CD4-positive, alpha-beta memory T cell (primary cell): ENCODE measurements at regions not wholly inside any gene's neighbourhood (a gene's known extent, or its start where the extent isn't known, plus 50 kb on each side); places are given as distances from the start of the nearest gene placed in this dataset.

Experiments
- CTCF ChIA-PET: fragments of 350-600 bp; sonication (Branson Sonifier 250); formaldehyde crosslinking; loops from one replicate; lab custom pipeline; 2021; ENCODE audit warnings: inconsistent platforms; ENCODE audit not compliant: partially characterized antibody; lab: Charles Lee
- POLR2A ChIA-PET: fragments of 350-600 bp; sonication (Branson Sonifier 250); formaldehyde crosslinking; loops from one replicate; lab custom pipeline; 2021; ENCODE audit not compliant: partially characterized antibody; lab: Charles Lee
- DNase-seq, 5 donors: peaks; one replicate each; pipeline versions ENCODE4 v3.0.0 to v3.0.0-alpha.2; 2020 to 2022; ENCODE audit warnings: mixed read lengths in 1 of 5
- H3K27ac ChIP-seq: one replicate; pipeline ENCODE4 v1.7.0; 2013; ENCODE audit warnings: low read depth, low read length
- H3K27me3 ChIP-seq: 2 replicates; pipeline ENCODE4 v1.7.0; 2013; ENCODE audit warnings: mild to moderate bottlenecking, low read length, moderate library complexity; ENCODE audit not compliant: insufficient read depth
- H3K36me3 ChIP-seq: 2 replicates; pipeline ENCODE4 v1.7.0; 2013; ENCODE audit warnings: mild to moderate bottlenecking, low read length, moderate library complexity; ENCODE audit not compliant: insufficient read depth
- H3K4me1 ChIP-seq: 2 replicates; pipeline ENCODE4 v1.7.0; 2013; ENCODE audit warnings: mild to moderate bottlenecking, low read length, moderate library complexity; ENCODE audit not compliant: insufficient read depth
- H3K4me3 ChIP-seq, 2 donors: one replicate each; pipeline ENCODE4 v1.7.0; 2013; ENCODE audit warnings: low read length in 2 of 2, mild to moderate bottlenecking in 1 of 2
- H3K9me3 ChIP-seq, 2 donors: one replicate each; pipeline ENCODE4 v1.7.0; 2013; ENCODE audit warnings: low read length in 2 of 2, control low read depth in 1 of 2; ENCODE audit not compliant: control insufficient read depth in 1 of 2
- H3K27ac Mint-ChIP-seq, 7 donors: one replicate each; pipeline ENCODE4 v1.8.0; 2020 to 2021; ENCODE audit warnings: mixed read lengths in 7 of 7, mild to moderate bottlenecking in 6 of 7, inconsistent platforms in 3 of 7, moderate library complexity in 3 of 7
- H3K27me3 Mint-ChIP-seq, 2 donors: one replicate each; pipeline ENCODE4 v1.8.0; 2020 to 2021; ENCODE audit warnings: mixed read lengths in 2 of 2
- H3K36me3 Mint-ChIP-seq, 2 donors: one replicate each; pipeline ENCODE4 v1.8.0; 2020 to 2021; ENCODE audit warnings: mixed read lengths in 2 of 2, inconsistent platforms in 1 of 2, mild to moderate bottlenecking in 1 of 2
- H3K4me1 Mint-ChIP-seq, 4 donors: one replicate each; pipeline ENCODE4 v1.8.0; 2020 to 2021; ENCODE audit warnings: mixed read lengths in 4 of 4, mild to moderate bottlenecking in 1 of 4
- H3K4me3 Mint-ChIP-seq, 8 donors: one replicate each; pipeline ENCODE4 v1.8.0; 2020 to 2021; ENCODE audit warnings: mixed read lengths in 8 of 8, mild to moderate bottlenecking in 7 of 8, moderate library complexity in 6 of 8, inconsistent platforms in 3 of 8
- H3K9me3 Mint-ChIP-seq, 8 donors: one replicate each; pipeline ENCODE4 v1.8.0; 2020 to 2021; ENCODE audit warnings: mixed read lengths in 8 of 8, mild to moderate bottlenecking in 5 of 8, inconsistent platforms in 3 of 8, moderate library complexity in 1 of 8
- intact Hi-C: fragments of 100-400 bp; cut with micrococcal nuclease; formaldehyde crosslinking; loops from one replicate; pipeline ENCODE4 v1.15.1; 2023

- H3K36me3 ChIP-seq = no peaks in the 10 kb centered on the region
- Mint-ChIP-seq H3K36me3 (no peaks in the 10 kb centered on the region), H3K4me1 (peaks cover 0 to 11% (median 0%) of the 10 kb centered on the region in 4 donors), H3K4me3 (peak overlapping the region in 1 of 8 donors; percentile 73), H3K27ac (peak overlapping the region in 1 of 7 donors; percentile 44), H3K27me3 (no peaks in the 10 kb centered on the region), H3K9me3 (peaks cover 0 to 14% (median 5%) of the 10 kb centered on the region in 8 donors)
- no peaks in the 10 kb centered on the region for H3K4me1 ChIP-seq
- CTCF ChIA-PET = no interaction called here
- no peaks in the 10 kb centered on the region for H3K27me3 ChIP-seq
- DNase-seq = no peak
- H3K9me3 ChIP-seq = no peaks in the 10 kb centered on the region
- H3K4me3 ChIP-seq = no peak overlapping the region
- POLR2A ChIA-PET = no interaction called here
- intact Hi-C loops = no loop called here
- no peak overlapping the region for H3K27ac ChIP-seq
Measured at GRCh38 chr13:88623150-88623549, 952.0 kb downstream of the SLITRK5 start.

GRCh38 chr13:88627071-88627470 lies 955.9 kb downstream of the SLITRK5 start:
- Histone ChIP-seq H3K27ac (no peak overlapping the region), H3K36me3 (no peaks in the 10 kb centered on the region), H3K4me3 (no peak overlapping the region), H3K27me3 (no peaks in the 10 kb centered on the region), H3K4me1 (no peaks in the 10 kb centered on the region), H3K9me3 (no peaks in the 10 kb centered on the region)
- H3K27me3 Mint-ChIP-seq = no peaks in the 10 kb centered on the region
- intact Hi-C loops = no loop called here
- peaks cover 0 to 10% (median 0%) of the 10 kb centered on the region in 4 donors for H3K4me1 Mint-ChIP-seq
- POLR2A ChIA-PET = no interaction called here
- peaks cover 0 to 14% (median 4%) of the 10 kb centered on the region in 8 donors for H3K9me3 Mint-ChIP-seq
- DNase-seq = no peak
- CTCF ChIA-PET = no interaction called here
- H3K36me3 Mint-ChIP-seq = no peaks in the 10 kb centered on the region
- no peak overlapping the region for H3K27ac Mint-ChIP-seq
- H3K4me3 Mint-ChIP-seq = no peak overlapping the region

GRCh38 chr13:88628882-88629281 lies 957.7 kb downstream of the SLITRK5 start:
- no peaks in the 10 kb centered on the region for H3K27me3 ChIP-seq
- Mint-ChIP-seq H3K27ac (no peak overlapping the region), H3K27me3 (no peaks in the 10 kb centered on the region), H3K4me1 (no peaks in the 10 kb centered on the region), H3K4me3 (no peak overlapping the region), H3K9me3 (peaks cover 0 to 16% (median 6%) of the 10 kb centered on the region in 8 donors), H3K36me3 (no peaks in the 10 kb centered on the region)
- CTCF ChIA-PET = no interaction called here
- H3K27ac ChIP-seq = no peak overlapping the region
- H3K4me3 ChIP-seq = no peak overlapping the region
- H3K36me3 ChIP-seq = no peaks in the 10 kb centered on the region
- H3K4me1 ChIP-seq = no peaks in the 10 kb centered on the region
- H3K9me3 ChIP-seq = no peaks in the 10 kb centered on the region
- intact Hi-C loops = no loop called here
- POLR2A ChIA-PET = no interaction called here
- no peak for DNase-seq

- H3K36me3 ChIP-seq = no peaks in the 10 kb centered on the region
- H3K4me3 ChIP-seq = no peak overlapping the region
- ChIA-PET POLR2A (no interaction called here), CTCF (no interaction called here)
- no peaks in the 10 kb centered on the region for H3K4me1 ChIP-seq
- no peaks in the 10 kb centered on the region for H3K36me3 Mint-ChIP-seq
- H3K4me1 Mint-ChIP-seq = no peaks in the 10 kb centered on the region
- no peaks in the 10 kb centered on the region for H3K9me3 ChIP-seq
- no peak for DNase-seq
- peaks cover 0 to 16% (median 5%) of the 10 kb centered on the region in 8 donors for H3K9me3 Mint-ChIP-seq
- H3K27me3 Mint-ChIP-seq = no peaks in the 10 kb centered on the region
- no peak overlapping the region for H3K27ac Mint-ChIP-seq
- no peak overlapping the region for H3K27ac ChIP-seq
- intact Hi-C loops = no loop called here
- no peak overlapping the region for H3K4me3 Mint-ChIP-seq
- H3K27me3 ChIP-seq = no peaks in the 10 kb centered on the region
Measured at GRCh38 chr13:88637935-88638334, 966.8 kb downstream of the SLITRK5 start.

- Histone ChIP-seq H3K27me3 (no peaks in the 10 kb centered on the region), H3K9me3 (peaks cover 0 to 4% of the 10 kb centered on the region in 2 donors), H3K4me3 (no peak overlapping the region), H3K4me1 (no peaks in the 10 kb centered on the region), H3K36me3 (no peaks in the 10 kb centered on the region), H3K27ac (no peak overlapping the region)
- Mint-ChIP-seq H3K9me3 (peaks cover 0 to 34% (median 18%) of the 10 kb centered on the region in 8 donors), H3K36me3 (no peaks in the 10 kb centered on the region), H3K27ac (no peak overlapping the region), H3K4me3 (no peak overlapping the region), H3K4me1 (no peaks in the 10 kb centered on the region), H3K27me3 (no peaks in the 10 kb centered on the region)
- intact Hi-C loops = no loop called here
- ChIA-PET CTCF (no interaction called here), POLR2A (no interaction called here)
- no peak for DNase-seq
Measured at GRCh38 chr13:88643233-88643632, 972.1 kb downstream of the SLITRK5 start.

GRCh38 chr13:88648598-88649373 lies 977.6 kb downstream of the SLITRK5 start:
- Histone ChIP-seq H3K9me3 (peaks cover 0 to 4% of the 10 kb centered on the region in 2 donors), H3K4me3 (no peak overlapping the region), H3K36me3 (no peaks in the 10 kb centered on the region), H3K27ac (no peak overlapping the region), H3K4me1 (no peaks in the 10 kb centered on the region), H3K27me3 (no peaks in the 10 kb centered on the region)
- H3K4me1 Mint-ChIP-seq = no peaks in the 10 kb centered on the region
- peaks cover 0 to 31% (median 21%) of the 10 kb centered on the region in 8 donors for H3K9me3 Mint-ChIP-seq
- POLR2A ChIA-PET = no interaction called here
- no peaks in the 10 kb centered on the region for H3K27me3 Mint-ChIP-seq
- CTCF ChIA-PET = no interaction called here
- H3K4me3 Mint-ChIP-seq = no peak overlapping the region
- no peak for DNase-seq
- H3K36me3 Mint-ChIP-seq = no peaks in the 10 kb centered on the region
- H3K27ac Mint-ChIP-seq = no peak overlapping the region
- intact Hi-C loops = no loop called here

DNA sequence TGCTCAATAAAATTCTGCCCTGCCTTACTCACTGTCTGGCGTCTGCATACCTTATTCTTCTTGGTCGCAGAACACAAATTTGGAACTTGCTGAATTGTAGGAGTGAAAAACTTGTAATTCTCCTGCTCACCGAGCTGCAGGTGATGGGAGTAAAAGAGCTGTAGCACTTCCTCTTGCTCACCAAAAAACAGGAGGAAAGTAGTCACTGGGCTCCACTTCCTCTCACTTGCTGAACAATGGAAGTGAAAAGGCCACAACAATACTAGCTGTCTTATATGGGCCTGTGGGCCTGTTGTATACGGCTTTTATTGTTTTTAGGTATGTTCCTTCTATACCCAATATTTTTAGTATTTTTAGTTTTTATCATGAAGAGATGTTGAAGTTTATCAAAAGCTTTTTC lies 978.7 kb downstream of the SLITRK5 start:
- ChIA-PET POLR2A (no interaction called here), CTCF (no interaction called here)
- peaks cover 0 to 4% of the 10 kb centered on the region in 2 donors for H3K9me3 ChIP-seq
- Mint-ChIP-seq H3K4me1 (no peaks in the 10 kb centered on the region), H3K36me3 (no peaks in the 10 kb centered on the region), H3K9me3 (peaks cover 0 to 28% (median 16%) of the 10 kb centered on the region in 8 donors), H3K27ac (peak overlapping the region in 1 of 7 donors; percentile 33), H3K4me3 (no peak overlapping the region), H3K27me3 (no peaks in the 10 kb centered on the region)
- no peaks in the 10 kb centered on the region for H3K4me1 ChIP-seq
- intact Hi-C loops = no loop called here
- no peaks in the 10 kb centered on the region for H3K27me3 ChIP-seq
- no peak overlapping the region for H3K4me3 ChIP-seq
- no peak for DNase-seq
- no peak overlapping the region for H3K27ac ChIP-seq
- H3K36me3 ChIP-seq = no peaks in the 10 kb centered on the region
